ENCODE measurements at regions not wholly inside any gene's neighbourhood (a gene's known extent, or its start where the extent isn't known, plus 50 kb on each side); places are given as distances from the start of the nearest gene placed in this dataset.

- TF ChIP-seq FOXJ3 (CRISPR knock-in tag; IDR thresholded peaks at IDR 0.05) (no peak), MEF2A (IDR thresholded peaks at IDR 0.05; ENCODE audit: borderline replicate concordance, low read depth) (no peak), YY1 (IDR thresholded peaks at IDR 0.05; ENCODE audit: low read depth) (no peak), RFX5 (IDR thresholded peaks at IDR 0.05; ENCODE audit: low read length) (no peak), TCF12 (IDR thresholded peaks at IDR 0.05) (no peak), CTCF (IDR thresholded peaks at IDR 0.05) (no peak), FOXM1 (IDR thresholded peaks at IDR 0.05; ENCODE audit: low read depth) (no peak), USF2 (IDR thresholded peaks at IDR 0.05; ENCODE audit: borderline replicate concordance, low read depth, low read length) (no peak), POLR2AphosphoS5 (IDR thresholded peaks at IDR 0.05; ENCODE audit: low read depth, low read length) (no peak)
These were observed 94.5 kb downstream of the ACKR3 start for GRCh38 chr2:236664136-236664535.
